CD14-positive monocyte (primary cell): ENCODE measurements at regions not wholly inside any gene's neighbourhood (a gene's known extent, or its start where the extent isn't known, plus 50 kb on each side); places are given as distances from the start of the nearest gene placed in this dataset.

Experiments used
- DNase-seq, 3 donors: peaks; one replicate each; pipeline ENCODE4 v3.0.0-alpha.2; 2011 to 2022
- H2AFZ ChIP-seq: 2 replicates; pipeline ENCODE4 v1.6.0; 2012; ENCODE audit warnings: mild to moderate bottlenecking, low read depth, low read length, inconsistent platforms; ENCODE audit not compliant: insufficient read depth, poor library complexity, severe bottlenecking
- H3K27ac ChIP-seq, 2 donors: 1 replicate in 1 of 2; 2 replicates in 1 of 2; pipeline ENCODE4 v1.5.1; 2012 to 2013; ENCODE audit warnings: low read length in 2 of 2, control low read depth in 1 of 2, inconsistent platforms in 1 of 2, low read depth in 1 of 2, mild to moderate bottlenecking in 1 of 2
- H3K27me3 ChIP-seq, 2 donors: one replicate each; pipeline versions ENCODE4 v1.6.0 to v1.6.1; 2011 to 2013; ENCODE audit warnings: low read length in 2 of 2; ENCODE audit not compliant: control insufficient read depth in 2 of 2, insufficient read depth in 2 of 2
- H3K36me3 ChIP-seq, 2 donors: replicated peaks in 1 of 2; 1 replicate in 1 of 2; 2 replicates in 1 of 2; pipeline versions ENCODE4 v1.5.1 to v1.6.1; 2012 to 2013; ENCODE audit warnings: low read length in 2 of 2, control low read depth in 1 of 2, inconsistent platforms in 1 of 2, mild to moderate bottlenecking in 1 of 2; ENCODE audit not compliant: insufficient read depth in 2 of 2, control insufficient read depth in 1 of 2
- H3K4me1 ChIP-seq, 2 donors: 1 replicate in 1 of 2; 2 replicates in 1 of 2; pipeline versions ENCODE4 v1.5.1 to v1.6.1; 2012 to 2013; ENCODE audit warnings: low read length in 2 of 2, control low read depth in 1 of 2, inconsistent platforms in 1 of 2, mild to moderate bottlenecking in 1 of 2, moderate library complexity in 1 of 2; ENCODE audit not compliant: insufficient read depth in 2 of 2, control insufficient read depth in 1 of 2
- H3K4me2 ChIP-seq: replicated peaks from 2 replicates; pipeline ENCODE3; 2012; ENCODE audit warnings: low read length, moderate library complexity, mild to moderate bottlenecking; ENCODE audit not compliant: poor library complexity, severe bottlenecking; ENCODE audit errors: extremely low read depth
- H3K4me3 ChIP-seq, 3 experiments: fragments of 200-600 bp in 1 of 3; sonication (generic) in 1 of 3; replicated peaks in 1 of 3; 1 replicate in 2 of 3; 2 replicates in 1 of 3; pipeline ENCODE4 v1.5.1; 2011 to 2013; ENCODE audit warnings: low read length in 3 of 3, mild to moderate bottlenecking in 3 of 3, control low read depth in 2 of 3, low read depth in 2 of 3, inconsistent platforms in 1 of 3, moderate library complexity in 1 of 3
- H3K79me2 ChIP-seq: 2 replicates; pipeline ENCODE4 v1.6.0; 2012; ENCODE audit warnings: mild to moderate bottlenecking, control low read depth, inconsistent platforms, low read length, moderate library complexity; ENCODE audit not compliant: insufficient read depth
- H3K9ac ChIP-seq: 2 replicates; pipeline ENCODE4 v1.6.0; 2017; ENCODE audit warnings: low read length, mild to moderate bottlenecking; ENCODE audit not compliant: insufficient read depth, poor library complexity, severe bottlenecking
- H3K9me3 ChIP-seq, 2 donors: replicated peaks in 1 of 2; 1 replicate in 1 of 2; 2 replicates in 1 of 2; pipeline versions ENCODE4 v1.5.1 to v1.6.1; 2012 to 2013; ENCODE audit warnings: low read length in 2 of 2, control low read depth in 1 of 2; ENCODE audit not compliant: control insufficient read depth in 1 of 2, insufficient read depth in 1 of 2
- H4K20me1 ChIP-seq: 2 replicates; pipeline ENCODE4 v1.6.0; 2012; ENCODE audit warnings: mild to moderate bottlenecking, low read length, control low read depth, moderate library complexity; ENCODE audit not compliant: insufficient read depth
- H3K27ac Mint-ChIP-seq, 7 donors: one replicate each; pipeline ENCODE4 v1.8.0; 2020; ENCODE audit warnings: mild to moderate bottlenecking in 7 of 7, mixed read lengths in 7 of 7, moderate library complexity in 6 of 7, inconsistent platforms in 2 of 7
- H3K27me3 Mint-ChIP-seq, 3 donors: one replicate each; pipeline ENCODE4 v1.8.0; 2021 to 2022; ENCODE audit warnings: low read depth in 3 of 3, mild to moderate bottlenecking in 3 of 3, mixed read lengths in 3 of 3, moderate library complexity in 3 of 3, inconsistent platforms in 1 of 3
- H3K36me3 Mint-ChIP-seq, 2 donors: one replicate each; pipeline ENCODE4 v1.8.0; 2020; ENCODE audit warnings: mixed read lengths in 2 of 2, inconsistent platforms in 1 of 2, mild to moderate bottlenecking in 1 of 2
- H3K4me1 Mint-ChIP-seq: one replicate; pipeline ENCODE4 v1.8.0; 2020; ENCODE audit warnings: mild to moderate bottlenecking, mixed read lengths
- H3K4me3 Mint-ChIP-seq, 2 donors: one replicate each; pipeline ENCODE4 v1.8.0; 2020; ENCODE audit warnings: mild to moderate bottlenecking in 2 of 2, mixed read lengths in 2 of 2, moderate library complexity in 1 of 2
- H3K9me3 Mint-ChIP-seq, 7 donors: one replicate each; pipeline ENCODE4 v1.8.0; 2020 to 2022; ENCODE audit warnings: mixed read lengths in 7 of 7, mild to moderate bottlenecking in 6 of 7, moderate library complexity in 6 of 7, inconsistent platforms in 2 of 7
- WGBS: methylation state at CpG from one replicate; pipeline ENCODE4 v1.1.5; 2013; ENCODE audit warnings: missing lambda C conversion rate; ENCODE audit not compliant: insufficient coverage; 5-methylcytosine and 5-hydroxymethylcytosine counted together
- intact Hi-C, 2 donors: fragments of 100-400 bp; cut with micrococcal nuclease; formaldehyde crosslinking; loops; one replicate each; pipeline versions ENCODE4 v1.15.0 to v1.15.1; 2023
- TF ChIP-seq, protein P1 (sequence below): fragments of 200-600 bp; IDR thresholded peaks from one replicate; pipeline ENCODE4 v1.8.0; 2022; ENCODE audit warnings: antibody characterized with exemption, mild to moderate bottlenecking

DNA sequence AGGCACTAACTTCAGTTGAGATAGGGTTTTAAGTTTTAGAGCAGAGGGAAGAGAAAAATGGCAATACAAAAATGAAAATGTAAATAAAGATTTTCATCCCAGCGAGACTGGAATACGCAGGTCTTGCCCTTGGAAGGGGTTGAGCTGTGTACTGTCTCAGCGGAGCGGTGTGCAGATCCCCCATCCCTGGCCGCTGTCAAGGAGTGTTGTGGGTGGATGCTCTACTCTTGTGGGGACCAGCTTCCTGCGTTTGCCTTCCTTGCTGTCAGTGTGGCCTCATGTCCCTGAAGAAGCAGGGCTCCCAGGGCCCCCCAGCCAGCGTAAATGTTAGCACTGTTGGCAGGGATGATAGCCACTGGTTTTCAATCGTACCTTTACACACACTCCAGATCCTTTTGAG, 249.7 kb upstream of the PITRM1 start:
- H3K79me2 ChIP-seq = no peaks in the 10 kb centered on the region
- peaks cover 14 to 16% of the 10 kb centered on the region in 2 donors for H3K4me1 ChIP-seq
- no peaks in the 10 kb centered on the region for H3K27me3 ChIP-seq
- Mint-ChIP-seq H3K27me3 (peaks cover 0 to 12% (median 9%) of the 10 kb centered on the region in 3 donors), H3K4me1 (peaks cover 20% of the 10 kb centered on the region), H3K27ac (no peak overlapping the region), H3K9me3 (no peaks in the 10 kb centered on the region), H3K4me3 (no peak overlapping the region), H3K36me3 (no peaks in the 10 kb centered on the region)
- H2AFZ ChIP-seq = no peak overlapping the region
- H3K4me2 ChIP-seq = no peak overlapping the region
- H4K20me1 ChIP-seq = no peaks in the 10 kb centered on the region
- no peak overlapping the region for H3K27ac ChIP-seq
- no peaks in the 10 kb centered on the region for H3K36me3 ChIP-seq
- no peak for DNase-seq
- no peak overlapping the region for H3K4me3 ChIP-seq
- no peaks in the 10 kb centered on the region for H3K9me3 ChIP-seq
- H3K9ac ChIP-seq = no peak overlapping the region
- intact Hi-C loops = no loop called here
- WGBS = 85% methylated on average over 5 of the region's 8 CpGs
- TF ChIP-seq, protein P1, sequence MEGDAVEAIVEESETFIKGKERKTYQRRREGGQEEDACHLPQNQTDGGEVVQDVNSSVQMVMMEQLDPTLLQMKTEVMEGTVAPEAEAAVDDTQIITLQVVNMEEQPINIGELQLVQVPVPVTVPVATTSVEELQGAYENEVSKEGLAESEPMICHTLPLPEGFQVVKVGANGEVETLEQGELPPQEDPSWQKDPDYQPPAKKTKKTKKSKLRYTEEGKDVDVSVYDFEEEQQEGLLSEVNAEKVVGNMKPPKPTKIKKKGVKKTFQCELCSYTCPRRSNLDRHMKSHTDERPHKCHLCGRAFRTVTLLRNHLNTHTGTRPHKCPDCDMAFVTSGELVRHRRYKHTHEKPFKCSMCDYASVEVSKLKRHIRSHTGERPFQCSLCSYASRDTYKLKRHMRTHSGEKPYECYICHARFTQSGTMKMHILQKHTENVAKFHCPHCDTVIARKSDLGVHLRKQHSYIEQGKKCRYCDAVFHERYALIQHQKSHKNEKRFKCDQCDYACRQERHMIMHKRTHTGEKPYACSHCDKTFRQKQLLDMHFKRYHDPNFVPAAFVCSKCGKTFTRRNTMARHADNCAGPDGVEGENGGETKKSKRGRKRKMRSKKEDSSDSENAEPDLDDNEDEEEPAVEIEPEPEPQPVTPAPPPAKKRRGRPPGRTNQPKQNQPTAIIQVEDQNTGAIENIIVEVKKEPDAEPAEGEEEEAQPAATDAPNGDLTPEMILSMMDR = no peak

DNA sequence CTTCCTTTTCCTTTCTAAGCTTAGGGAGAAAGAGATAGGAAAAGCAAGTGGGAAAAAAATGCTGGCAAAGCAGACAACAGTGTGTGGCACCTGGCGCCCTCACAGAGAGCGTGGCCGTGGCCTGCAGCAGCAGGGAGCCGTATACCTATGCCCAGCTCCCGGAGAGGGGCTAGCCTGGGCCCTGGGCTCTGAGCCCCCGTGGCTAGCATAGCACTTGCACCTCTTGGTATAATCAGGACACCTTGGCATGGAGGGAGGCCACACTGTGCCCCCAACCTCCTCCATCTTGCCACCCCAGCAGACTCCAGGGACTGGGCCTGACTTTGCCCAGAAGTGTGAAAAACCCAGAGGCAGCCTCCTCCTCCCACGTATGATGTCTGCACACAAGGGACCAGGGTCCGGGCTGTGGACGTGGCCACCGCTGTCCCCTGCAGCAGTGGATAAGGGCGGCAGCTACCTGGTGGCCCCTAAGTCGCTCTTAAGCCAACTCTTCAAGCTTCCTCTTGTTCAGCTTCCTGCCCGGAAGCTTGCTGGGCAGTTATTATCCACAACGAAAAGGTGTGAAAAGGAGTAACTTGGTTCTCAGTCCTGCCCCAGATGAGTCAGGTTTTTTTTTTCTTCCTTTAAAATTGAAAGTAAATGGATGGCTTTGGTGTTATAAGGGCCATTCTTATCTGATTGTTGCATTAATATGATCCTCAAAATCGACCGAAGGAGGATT, 249.1 kb upstream of the PITRM1 start:
- Mint-ChIP-seq H3K4me1 (peaks cover 20% of the 10 kb centered on the region), H3K27ac (no peak overlapping the region), H3K27me3 (peaks cover 0 to 12% (median 9%) of the 10 kb centered on the region in 3 donors), H3K4me3 (no peak overlapping the region), H3K9me3 (no peaks in the 10 kb centered on the region), H3K36me3 (no peaks in the 10 kb centered on the region)
- H3K4me3 ChIP-seq = no peak overlapping the region
- no peak for DNase-seq
- intact Hi-C loops = loop anchor here in 1 of 2 donors (2.0 kb wide), 1 partner anchor 15 kb away; no protein-coding TSS in a partner anchor
- H3K4me2 ChIP-seq = no peak overlapping the region
- WGBS = 78% methylated on average over 13 of the region's 16 CpGs
- H3K9me3 ChIP-seq = no peaks in the 10 kb centered on the region
- no peaks in the 10 kb centered on the region for H4K20me1 ChIP-seq
- peaks cover 14 to 16% of the 10 kb centered on the region in 2 donors for H3K4me1 ChIP-seq
- no peak overlapping the region for H3K9ac ChIP-seq
- no peak overlapping the region for H2AFZ ChIP-seq
- H3K36me3 ChIP-seq = no peaks in the 10 kb centered on the region
- TF ChIP-seq, protein P1 = no peak
- H3K27me3 ChIP-seq = no peaks in the 10 kb centered on the region
- no peaks in the 10 kb centered on the region for H3K79me2 ChIP-seq
- H3K27ac ChIP-seq = no peak overlapping the region
